Muscle layer of duodenum (tissue), 2 donors: ENCODE measurements at regions not wholly inside any gene's neighbourhood (a gene's known extent, or its start where the extent isn't known, plus 50 kb on each side); places are given as distances from the start of the nearest gene placed in this dataset.
"Not testable (repeated sequence)": the region's sequence is repeated elsewhere in the genome, so short reads cannot be mapped to it uniquely, and the experiment has no call there.

Source experiments
- H3K27ac ChIP-seq: one replicate; pipeline ENCODE4 v1.7.0; 2013; ENCODE audit warnings: mild to moderate bottlenecking, low read length
- H3K27me3 ChIP-seq: one replicate; pipeline ENCODE4 v1.7.0; 2013; ENCODE audit warnings: low read depth, mild to moderate bottlenecking, control low read depth, low read length
- H3K36me3 ChIP-seq, 2 donors: one replicate each; pipeline ENCODE4 v1.7.0; 2013; ENCODE audit warnings: low read length in 2 of 2, control low read depth in 1 of 2, mild to moderate bottlenecking in 1 of 2; ENCODE audit not compliant: insufficient read depth in 2 of 2, control insufficient read depth in 1 of 2
- H3K4me1 ChIP-seq, 2 donors: one replicate each; pipeline ENCODE4 v1.7.0; 2013; ENCODE audit warnings: low read length in 2 of 2, mild to moderate bottlenecking in 2 of 2, control low read depth in 1 of 2, moderate library complexity in 1 of 2; ENCODE audit not compliant: insufficient read depth in 2 of 2, control insufficient read depth in 1 of 2
- H3K4me3 ChIP-seq, 2 donors: one replicate each; pipeline ENCODE4 v1.7.0; 2013; ENCODE audit warnings: low read length in 2 of 2, low read depth in 1 of 2, mild to moderate bottlenecking in 1 of 2
- H3K9me3 ChIP-seq, 2 donors: one replicate each; pipeline ENCODE4 v1.7.0; 2013; ENCODE audit warnings: low read length in 2 of 2, control low read depth in 1 of 2, mild to moderate bottlenecking in 1 of 2; ENCODE audit not compliant: control insufficient read depth in 1 of 2
- donor health status: healthy.

DNA sequence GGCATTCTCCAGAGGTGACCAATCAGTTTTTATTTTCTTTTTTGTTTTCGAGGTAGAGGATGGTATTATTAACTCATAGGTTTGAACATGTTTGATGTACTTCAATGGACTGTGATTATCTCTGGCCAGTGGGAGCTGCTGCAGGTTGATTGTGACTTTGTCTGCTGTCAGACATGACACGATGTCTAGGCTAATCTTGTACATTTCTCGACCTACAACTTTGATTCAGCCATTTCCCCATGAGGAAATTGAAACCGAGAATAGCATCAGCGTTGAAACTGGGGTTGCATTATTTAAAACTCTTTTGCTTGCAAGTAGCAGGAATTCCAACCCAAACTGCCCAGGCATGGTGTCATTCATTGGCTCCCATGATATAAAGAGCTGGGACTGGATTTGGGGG is 218.9 kb downstream of the CDH26 start:
- no peaks in the 10 kb centered on the region for H3K36me3 ChIP-seq
- H3K4me1 ChIP-seq: no peaks in the 10 kb centered on the region
- H3K4me3 ChIP-seq: no peak overlapping the region
- peaks cover 0 to 7% of the 10 kb centered on the region in 2 donors for H3K9me3 ChIP-seq
- no peak overlapping the region for H3K27ac ChIP-seq
- H3K27me3 ChIP-seq: no peaks in the 10 kb centered on the region

DNA sequence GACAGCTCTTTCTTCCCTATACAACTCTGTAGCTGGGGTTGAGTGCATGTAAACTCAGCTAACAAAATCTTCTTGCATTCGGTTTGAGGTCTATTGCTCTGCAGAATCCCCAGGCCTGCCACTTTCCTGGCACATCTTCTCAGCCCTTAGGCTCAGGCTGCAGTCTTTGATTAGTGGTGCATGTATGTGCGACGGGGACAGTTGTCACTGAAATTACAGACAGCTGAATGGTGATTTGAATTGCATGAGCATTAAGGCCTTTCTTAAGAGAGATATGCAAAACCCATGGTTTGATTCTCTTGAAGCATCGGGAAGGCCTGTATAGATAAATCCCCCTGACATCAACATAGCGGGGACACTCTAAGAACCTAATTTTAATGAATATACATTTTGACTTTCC is 222.8 kb downstream of the CDH26 start:
- Histone ChIP-seq H3K27ac (no peak overlapping the region), H3K27me3 (no peaks in the 10 kb centered on the region), H3K9me3 (peaks cover 0 to 4% of the 10 kb centered on the region in 2 donors), H3K4me1 (no peaks in the 10 kb centered on the region), H3K4me3 (no peak overlapping the region), H3K36me3 (no peaks in the 10 kb centered on the region)

DNA sequence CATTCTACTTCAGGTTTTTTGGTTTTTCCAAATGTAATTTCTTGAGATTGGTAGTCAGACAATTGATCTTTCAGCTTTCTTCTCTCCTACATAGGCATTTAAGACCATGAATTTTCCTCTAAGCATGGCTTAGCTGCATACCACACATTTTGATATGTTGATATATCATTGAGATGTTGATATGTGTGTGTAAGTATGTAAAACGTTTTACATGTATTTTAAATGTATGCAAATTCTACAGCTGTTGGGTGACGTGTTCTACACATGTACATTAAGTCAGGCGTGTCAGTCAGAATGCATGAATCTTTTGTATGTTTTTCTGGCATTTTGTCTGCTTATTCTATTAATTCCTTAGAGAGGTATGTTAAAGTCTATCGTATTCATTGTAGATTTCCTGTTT is 228.2 kb downstream of the CDH26 start:
- H3K4me1 ChIP-seq: no peaks in the 10 kb centered on the region
- H3K36me3 ChIP-seq: no peaks in the 10 kb centered on the region
- no peak overlapping the region for H3K27ac ChIP-seq
- no peaks in the 10 kb centered on the region for H3K27me3 ChIP-seq
- H3K4me3 ChIP-seq: no peak overlapping the region
- H3K9me3 ChIP-seq: peaks cover 0 to 4% of the 10 kb centered on the region in 2 donors

DNA sequence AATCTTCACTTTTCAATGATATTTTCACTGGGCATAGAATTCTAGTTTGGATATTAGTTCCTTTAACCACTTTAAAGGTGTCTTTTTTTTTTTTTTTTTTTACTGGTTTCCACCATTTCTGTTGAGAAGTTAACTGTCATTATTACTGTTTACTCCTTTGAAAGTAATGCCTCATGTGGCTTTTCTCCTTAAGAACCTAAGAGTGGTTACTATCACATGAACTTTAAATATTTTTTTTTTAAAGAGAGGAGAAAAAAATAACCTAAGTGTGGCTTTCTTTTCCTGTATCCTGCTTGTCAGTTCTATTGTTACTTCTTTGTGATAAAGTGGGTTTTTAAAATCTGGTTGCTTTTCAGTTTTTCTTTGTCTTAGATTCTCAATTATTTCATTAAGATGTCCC is 229.5 kb downstream of the CDH26 start:
- Histone ChIP-seq H3K36me3 (no peaks in the 10 kb centered on the region), H3K9me3 (peaks cover 0 to 4% of the 10 kb centered on the region in 2 donors), H3K27me3 (no peaks in the 10 kb centered on the region), H3K4me1 (no peaks in the 10 kb centered on the region), H3K27ac (no peak overlapping the region), H3K4me3 (no peak overlapping the region)

DNA sequence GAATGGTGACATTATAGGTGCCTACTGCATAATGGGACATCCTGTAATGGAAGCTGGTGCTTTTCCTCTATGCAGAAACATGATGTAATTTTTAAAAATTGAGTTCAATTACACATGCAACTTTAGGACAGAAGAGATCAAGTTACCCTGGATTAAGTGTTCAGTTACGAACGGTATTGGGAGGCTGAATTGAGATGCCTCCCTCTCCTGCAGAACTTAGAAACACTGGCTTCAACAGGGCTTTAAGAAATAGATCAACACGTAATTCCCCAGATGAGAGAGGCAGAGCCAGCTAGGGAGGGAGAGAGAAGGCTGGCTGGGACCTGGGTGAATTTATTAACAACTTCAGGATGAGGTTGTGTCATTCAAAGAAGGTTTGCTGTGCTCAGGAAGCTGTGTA is 232.8 kb downstream of the CDH26 start:
- Histone ChIP-seq H3K27me3 (no peaks in the 10 kb centered on the region), H3K36me3 (no peaks in the 10 kb centered on the region), H3K9me3 (peaks cover 0 to 2% of the 10 kb centered on the region in 2 donors), H3K4me3 (no peak overlapping the region), H3K27ac (no peak overlapping the region), H3K4me1 (no peaks in the 10 kb centered on the region)

DNA sequence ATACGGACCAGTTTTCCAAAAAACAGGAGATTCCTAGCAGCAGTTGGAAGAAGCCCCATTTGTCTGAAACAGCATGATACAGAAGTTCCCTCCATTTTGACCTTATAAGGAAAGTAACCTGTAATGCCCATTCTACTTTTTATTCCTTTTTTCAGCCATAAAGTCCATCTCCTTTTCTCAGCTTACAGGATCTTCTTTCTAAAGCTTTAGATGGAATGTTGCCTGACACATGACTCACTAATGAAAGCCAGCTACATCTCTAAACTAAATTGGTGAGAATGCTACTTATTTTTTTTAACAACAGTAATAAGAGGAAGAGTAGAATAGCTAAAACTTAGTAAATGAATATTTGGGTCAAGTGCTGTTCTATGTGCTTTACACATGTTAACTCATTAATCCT is 234.1 kb downstream of the CDH26 start:
- H3K9me3 ChIP-seq: peaks cover 0 to 2% of the 10 kb centered on the region in 2 donors

DNA sequence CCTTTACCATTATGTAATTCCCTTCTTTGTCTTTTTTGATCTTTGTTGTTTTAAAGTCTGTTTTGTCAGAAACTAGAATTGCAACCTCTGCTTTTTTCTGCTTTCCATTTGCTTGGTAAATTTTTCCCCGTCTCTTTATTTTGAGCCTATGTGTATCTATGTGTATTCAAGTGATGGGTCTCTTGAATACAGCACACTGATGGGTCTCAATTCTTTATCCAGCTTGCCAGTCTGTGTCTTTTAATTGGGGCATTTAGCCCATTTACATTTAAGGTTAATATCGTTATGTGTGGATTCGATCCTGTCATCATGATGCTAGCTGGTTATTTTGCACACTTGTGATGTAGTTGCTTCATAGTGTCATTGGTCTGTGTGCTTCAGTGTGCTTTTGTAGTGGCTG is 240.9 kb downstream of the CDH26 start:
- not testable (repeated sequence) for H3K4me1 ChIP-seq, H3K4me3 ChIP-seq, H3K9me3 ChIP-seq, H3K36me3 ChIP-seq, H3K27me3 ChIP-seq, H3K27ac ChIP-seq

More for the DNA sequence above, 234.1 kb downstream of the CDH26 start:
- Histone ChIP-seq H3K27ac (no peak overlapping the region), H3K27me3 (no peaks in the 10 kb centered on the region), H3K4me1 (no peaks in the 10 kb centered on the region), H3K4me3 (no peak overlapping the region), H3K36me3 (no peaks in the 10 kb centered on the region)

DNA sequence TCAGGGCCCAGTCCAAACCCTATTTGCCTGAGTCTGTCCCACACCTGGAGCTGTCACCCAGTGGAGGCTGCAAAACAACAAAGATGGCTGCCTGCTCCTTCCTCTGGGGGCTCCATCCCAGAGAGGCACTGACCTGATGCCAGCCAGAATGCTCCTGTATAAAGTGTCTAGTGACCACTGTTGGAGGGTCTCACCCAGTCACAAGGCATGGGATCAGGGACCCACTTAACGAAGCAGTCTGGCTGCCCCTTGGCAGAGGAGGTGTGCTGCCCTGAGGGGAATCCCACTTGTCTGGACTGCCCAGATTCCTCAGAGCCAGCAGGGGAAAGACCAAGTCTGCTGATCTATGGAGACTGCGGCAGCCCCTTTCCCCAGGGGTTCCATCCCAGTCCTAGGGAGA is 241.6 kb downstream of the CDH26 start:
- Histone ChIP-seq H3K36me3 (no peaks in the 10 kb centered on the region), H3K4me3 (no peak overlapping the region), H3K27me3 (no peaks in the 10 kb centered on the region), H3K4me1 (no peaks in the 10 kb centered on the region), H3K9me3 (peaks cover 0 to 8% of the 10 kb centered on the region in 2 donors), H3K27ac (no peak overlapping the region)

DNA sequence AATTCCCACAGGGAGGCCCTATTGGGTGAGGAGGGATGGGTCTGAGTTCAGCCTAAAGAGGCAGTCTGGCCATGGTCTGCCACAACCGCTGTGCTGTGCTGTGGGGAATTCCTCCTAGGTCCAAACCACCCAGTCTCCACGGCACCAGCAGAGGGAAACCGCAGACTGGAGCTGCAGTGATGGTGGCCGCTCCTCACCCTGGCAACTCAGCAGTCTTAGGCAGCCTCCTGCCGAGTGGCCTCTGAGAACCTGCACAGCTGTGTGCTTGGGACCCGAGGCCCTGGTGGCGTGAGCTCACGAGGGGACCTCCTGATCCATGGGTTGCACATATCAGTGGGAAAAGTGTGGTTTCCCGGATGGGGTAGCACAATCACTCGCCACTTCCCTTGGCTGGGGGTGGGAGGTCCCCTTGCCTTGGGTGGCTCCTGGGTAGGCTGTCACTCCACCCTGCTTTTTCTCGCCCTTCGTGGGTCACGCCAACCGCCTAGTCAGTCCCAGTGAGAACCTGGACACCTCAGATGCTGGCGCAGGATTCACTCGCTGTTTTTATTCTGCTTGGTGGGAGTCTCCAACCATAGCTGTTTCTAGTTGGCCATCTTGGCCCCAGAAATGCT is 242.2 kb downstream of the CDH26 start:
- Histone ChIP-seq H3K4me3 (no peak overlapping the region), H3K27ac (no peak overlapping the region)

DNA sequence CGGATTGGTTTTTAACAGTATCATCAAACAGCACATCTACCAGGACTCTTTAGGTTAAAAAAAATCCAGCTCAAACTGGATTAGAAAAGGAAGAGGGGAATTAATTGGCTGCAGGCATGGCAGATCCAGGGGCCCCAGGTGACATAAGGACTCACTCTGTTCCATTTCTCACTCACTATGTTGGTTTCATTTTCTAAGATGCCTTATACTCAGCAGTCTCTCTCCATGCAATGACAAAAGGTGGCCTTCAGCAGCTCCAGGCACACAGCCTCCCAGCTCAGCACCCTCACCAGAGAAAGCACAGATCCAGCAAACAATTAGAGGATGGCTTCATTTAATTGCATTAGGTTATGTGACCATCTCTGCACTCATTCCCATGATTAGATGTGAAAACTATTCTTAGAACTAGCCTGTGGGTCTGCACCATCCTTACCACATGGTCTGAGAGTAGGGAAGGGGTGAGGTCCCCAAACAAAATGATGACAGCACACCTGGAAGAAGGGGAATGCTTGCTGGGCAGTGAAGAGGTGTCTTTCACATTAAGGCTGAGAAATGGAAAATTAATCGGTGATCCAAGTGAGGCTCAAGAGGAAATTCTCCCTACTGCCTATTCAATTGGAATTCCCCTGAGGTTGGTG is 243.1 kb downstream of the CDH26 start:
- H3K27ac ChIP-seq: no peak overlapping the region
- H3K27me3 ChIP-seq: no peaks in the 10 kb centered on the region
- H3K36me3 ChIP-seq: no peaks in the 10 kb centered on the region
- no peak overlapping the region for H3K4me3 ChIP-seq
- peaks cover 0 to 6% of the 10 kb centered on the region in 2 donors for H3K9me3 ChIP-seq
- no peaks in the 10 kb centered on the region for H3K4me1 ChIP-seq

More for the DNA sequence above, 242.2 kb downstream of the CDH26 start:
- H3K36me3 ChIP-seq: no peaks in the 10 kb centered on the region
- no peaks in the 10 kb centered on the region for H3K27me3 ChIP-seq
- H3K4me1 ChIP-seq: no peaks in the 10 kb centered on the region
- peaks cover 0 to 8% of the 10 kb centered on the region in 2 donors for H3K9me3 ChIP-seq

DNA sequence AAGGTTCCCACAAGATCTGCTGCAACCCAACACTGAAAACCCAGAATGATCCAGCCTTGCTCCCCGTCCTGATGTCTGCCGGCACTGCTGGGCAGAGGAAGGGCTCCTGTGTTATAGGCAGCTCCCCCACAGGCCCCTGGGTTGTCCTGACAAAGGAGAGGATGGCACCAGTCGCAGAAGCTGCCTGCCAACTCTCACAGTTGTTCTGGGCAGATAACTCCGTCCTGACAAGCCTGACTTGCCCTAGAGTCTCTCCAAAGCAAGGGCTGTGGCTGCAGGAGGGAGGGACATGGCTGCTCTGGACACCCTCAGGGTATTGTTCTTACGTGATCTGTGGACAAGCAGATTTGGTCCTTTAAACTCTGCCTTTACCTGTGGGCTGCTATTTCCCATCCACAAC is 243.8 kb downstream of the CDH26 start:
- Histone ChIP-seq H3K36me3 (no peaks in the 10 kb centered on the region), H3K4me3 (no peak overlapping the region), H3K4me1 (no peaks in the 10 kb centered on the region), H3K27me3 (no peaks in the 10 kb centered on the region), H3K27ac (no peak overlapping the region), H3K9me3 (peaks cover 0 to 6% of the 10 kb centered on the region in 2 donors)

DNA sequence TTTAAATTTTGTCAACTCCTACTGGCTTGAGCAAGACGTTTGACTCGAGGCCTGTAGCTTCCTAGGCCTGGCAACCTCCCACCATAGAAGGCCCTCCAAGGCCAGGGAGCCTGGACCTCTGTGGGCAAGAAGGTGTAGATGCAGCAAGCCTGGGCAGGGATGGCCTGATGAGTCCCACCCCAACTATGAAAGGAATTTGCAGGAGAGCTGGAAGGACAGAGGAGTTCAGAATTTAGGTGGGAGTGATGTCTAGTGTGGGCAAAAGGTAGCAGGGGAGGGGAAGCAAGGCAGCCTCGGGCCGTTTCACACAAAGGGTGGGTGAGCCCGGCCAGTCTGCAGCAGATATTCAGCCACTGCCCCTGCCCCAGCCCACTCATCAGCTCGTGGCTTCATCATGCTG is 245.2 kb downstream of the CDH26 start:
- Histone ChIP-seq H3K36me3 (no peaks in the 10 kb centered on the region), H3K4me1 (no peaks in the 10 kb centered on the region), H3K9me3 (peaks cover 0 to 5% of the 10 kb centered on the region in 2 donors), H3K4me3 (no peak overlapping the region), H3K27ac (no peak overlapping the region), H3K27me3 (no peaks in the 10 kb centered on the region)
